ENCODE measurements at regions not wholly inside any gene's neighbourhood (a gene's known extent, or its start where the extent isn't known, plus 50 kb on each side); places are given as distances from the start of the nearest gene placed in this dataset.

- intact Hi-C loops (cut with micrococcal nuclease): no loop called here
- Histone ChIP-seq H3K9me3 (ENCODE audit: control insufficient read depth, insufficient read depth, low read length) (no peaks in the 10 kb centered on the region), H3K27me3 (ENCODE audit: control insufficient read depth, insufficient read depth, low read length) (no peaks in the 10 kb centered on the region), H3K4me3 (ENCODE audit: low read length) (no peak overlapping the region), H3K4me1 (ENCODE audit: control insufficient read depth, insufficient read depth, low read length) (no peaks in the 10 kb centered on the region), H3K27ac (ENCODE audit: low read length) (no peak overlapping the region), H3K36me3 (ENCODE audit: control insufficient read depth, insufficient read depth, low read length) (no peaks in the 10 kb centered on the region)
- no peak for ATAC-seq
- Mint-ChIP-seq H3K27ac (no peak overlapping the region), H3K27me3 (ENCODE audit: low read depth in 2 of 2) (peaks cover 22 to 57% of the 10 kb centered on the region in 2 donors), H3K36me3 (peaks cover 9% of the 10 kb centered on the region), H3K4me3 (no peak overlapping the region), H3K9me3 (no peaks in the 10 kb centered on the region), H3K4me1 (peaks cover 0 to 5% of the 10 kb centered on the region in 2 donors)
- no peak for TF ChIP-seq CTCF (IDR thresholded peaks at IDR 0.05)
- WGBS (ENCODE audit: insufficient coverage): 100% methylated on average over 1 of the region's 2 CpGs
- no peak for DNase-seq
Observed at GRCh38 chr13:74215420-74215819, 81.2 kb upstream of the KLF12 start.

- no peaks in the 10 kb centered on the region for H3K9me3 ChIP-seq (ENCODE audit: control insufficient read depth, insufficient read depth, low read length)
- DNase-seq (no peak), ATAC-seq (no peak)
- no peaks in the 10 kb centered on the region for H3K9me3 Mint-ChIP-seq
- H3K36me3 ChIP-seq (ENCODE audit: control insufficient read depth, insufficient read depth, low read length): no peaks in the 10 kb centered on the region
- WGBS (ENCODE audit: insufficient coverage): 50% methylated on average over 3 of the region's 5 CpGs
- intact Hi-C loops (cut with micrococcal nuclease): no loop called here
- no peaks in the 10 kb centered on the region for H3K27me3 ChIP-seq (ENCODE audit: control insufficient read depth, insufficient read depth, low read length)
- no peaks in the 10 kb centered on the region for H3K4me1 ChIP-seq (ENCODE audit: control insufficient read depth, insufficient read depth, low read length)
- H3K4me3 Mint-ChIP-seq: no peak overlapping the region
- H3K27me3 Mint-ChIP-seq (ENCODE audit: low read depth in 2 of 2): peaks cover 19 to 57% of the 10 kb centered on the region in 2 donors
- no peak overlapping the region for H3K4me3 ChIP-seq (ENCODE audit: low read length)
- peaks cover 0 to 5% of the 10 kb centered on the region in 2 donors for H3K4me1 Mint-ChIP-seq
- peaks cover 9% of the 10 kb centered on the region for H3K36me3 Mint-ChIP-seq
- no peak overlapping the region for H3K27ac ChIP-seq (ENCODE audit: low read length)
- no peak for TF ChIP-seq CTCF (IDR thresholded peaks at IDR 0.05)
- H3K27ac Mint-ChIP-seq: no peak overlapping the region
Observed at GRCh38 chr13:74214321-74214720, 80.1 kb upstream of the KLF12 start.

GRCh38 chr13:74210693-74211393 is 76.6 kb upstream of the KLF12 start:
- peaks cover 14% of the 10 kb centered on the region for H3K36me3 Mint-ChIP-seq
- peaks cover 0 to 5% of the 10 kb centered on the region in 2 donors for H3K4me1 Mint-ChIP-seq
- ATAC-seq (no peak), DNase-seq (no peak)
- Histone ChIP-seq H3K36me3 (ENCODE audit: control insufficient read depth, insufficient read depth, low read length) (no peaks in the 10 kb centered on the region), H3K27me3 (ENCODE audit: control insufficient read depth, insufficient read depth, low read length) (no peaks in the 10 kb centered on the region), H3K27ac (ENCODE audit: low read length) (no peak overlapping the region), H3K9me3 (ENCODE audit: control insufficient read depth, insufficient read depth, low read length) (no peaks in the 10 kb centered on the region), H3K4me1 (ENCODE audit: control insufficient read depth, insufficient read depth, low read length) (no peaks in the 10 kb centered on the region), H3K4me3 (ENCODE audit: low read length) (no peak overlapping the region)
- H3K4me3 Mint-ChIP-seq: no peak overlapping the region
- H3K27me3 Mint-ChIP-seq (ENCODE audit: low read depth in 2 of 2): peaks cover 23 to 48% of the 10 kb centered on the region in 2 donors
- H3K9me3 Mint-ChIP-seq: no peaks in the 10 kb centered on the region
- H3K27ac Mint-ChIP-seq: no peak overlapping the region
- intact Hi-C loops (cut with micrococcal nuclease): no loop called here
- TF ChIP-seq CTCF (IDR thresholded peaks at IDR 0.05): no peak
- WGBS (ENCODE audit: insufficient coverage): 87% methylated on average over 4 of the region's 4 CpGs

- no peak overlapping the region for H3K27ac Mint-ChIP-seq
- H3K36me3 ChIP-seq (ENCODE audit: control insufficient read depth, insufficient read depth, low read length): no peaks in the 10 kb centered on the region
- no peaks in the 10 kb centered on the region for H3K27me3 ChIP-seq (ENCODE audit: control insufficient read depth, insufficient read depth, low read length)
- H3K36me3 Mint-ChIP-seq: peaks cover 8% of the 10 kb centered on the region
- WGBS (ENCODE audit: insufficient coverage): 100% methylated on average over 1 of the region's 1 CpG
- H3K27me3 Mint-ChIP-seq (ENCODE audit: low read depth in 2 of 2): peaks cover 30 to 50% of the 10 kb centered on the region in 2 donors
- H3K9me3 Mint-ChIP-seq: no peaks in the 10 kb centered on the region
- no peaks in the 10 kb centered on the region for H3K9me3 ChIP-seq (ENCODE audit: control insufficient read depth, insufficient read depth, low read length)
- no peak for DNase-seq
- H3K4me1 ChIP-seq (ENCODE audit: control insufficient read depth, insufficient read depth, low read length): no peaks in the 10 kb centered on the region
- peaks cover 0 to 5% of the 10 kb centered on the region in 2 donors for H3K4me1 Mint-ChIP-seq
- no peak overlapping the region for H3K27ac ChIP-seq (ENCODE audit: low read length)
- intact Hi-C loops (cut with micrococcal nuclease): no loop called here
- ATAC-seq: no peak
- no peak overlapping the region for H3K4me3 ChIP-seq (ENCODE audit: low read length)
- TF ChIP-seq CTCF (IDR thresholded peaks at IDR 0.05): no peak
- no peak overlapping the region for H3K4me3 Mint-ChIP-seq
Observed at GRCh38 chr13:74206855-74207254, 72.7 kb upstream of the KLF12 start.
